C4-2B (cell line): ENCODE measurements at regions not wholly inside any gene's neighbourhood (a gene's known extent, or its start where the extent isn't known, plus 50 kb on each side); places are given as distances from the start of the nearest gene placed in this dataset.

ENCODE experiments used
- H3K27ac ChIP-seq: fragments of 450-650 bp; 2 replicates; pipeline ENCODE4 v1.5.1; 2017
- ZFX ChIP-seq: fragments of 450-650 bp; IDR thresholded peaks from 2 replicates; pipeline ENCODE4 v1.6.1; 2017
- TF ChIP-seq, protein P1 (sequence below): fragments of 450-650 bp; conservative IDR thresholded peaks from 2 replicates; pipeline ENCODE4 v1.5.1; 2017; ENCODE audit warnings: mild to moderate bottlenecking

DNA sequence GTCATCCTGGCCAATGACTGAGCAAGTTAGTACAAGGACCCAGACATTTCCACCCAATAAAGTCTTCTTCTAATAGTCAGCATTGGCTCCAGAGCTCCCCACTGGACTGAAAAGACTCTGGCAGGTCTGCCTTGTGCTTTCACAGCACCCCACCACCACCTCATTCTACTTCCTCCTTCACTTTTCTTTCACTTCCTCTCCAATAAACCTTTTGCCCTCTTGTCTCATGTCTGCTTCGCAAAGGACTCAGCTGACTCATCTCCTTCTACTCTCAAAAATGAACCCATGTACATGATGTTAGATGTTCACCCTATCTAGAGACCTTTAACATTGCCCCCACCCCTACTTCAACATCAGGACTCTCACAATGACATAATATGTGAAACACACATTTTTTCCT is 181.0 kb upstream of the PPP2R3A start:
- H3K27ac ChIP-seq = no peak overlapping the region
- TF ChIP-seq, protein P1, sequence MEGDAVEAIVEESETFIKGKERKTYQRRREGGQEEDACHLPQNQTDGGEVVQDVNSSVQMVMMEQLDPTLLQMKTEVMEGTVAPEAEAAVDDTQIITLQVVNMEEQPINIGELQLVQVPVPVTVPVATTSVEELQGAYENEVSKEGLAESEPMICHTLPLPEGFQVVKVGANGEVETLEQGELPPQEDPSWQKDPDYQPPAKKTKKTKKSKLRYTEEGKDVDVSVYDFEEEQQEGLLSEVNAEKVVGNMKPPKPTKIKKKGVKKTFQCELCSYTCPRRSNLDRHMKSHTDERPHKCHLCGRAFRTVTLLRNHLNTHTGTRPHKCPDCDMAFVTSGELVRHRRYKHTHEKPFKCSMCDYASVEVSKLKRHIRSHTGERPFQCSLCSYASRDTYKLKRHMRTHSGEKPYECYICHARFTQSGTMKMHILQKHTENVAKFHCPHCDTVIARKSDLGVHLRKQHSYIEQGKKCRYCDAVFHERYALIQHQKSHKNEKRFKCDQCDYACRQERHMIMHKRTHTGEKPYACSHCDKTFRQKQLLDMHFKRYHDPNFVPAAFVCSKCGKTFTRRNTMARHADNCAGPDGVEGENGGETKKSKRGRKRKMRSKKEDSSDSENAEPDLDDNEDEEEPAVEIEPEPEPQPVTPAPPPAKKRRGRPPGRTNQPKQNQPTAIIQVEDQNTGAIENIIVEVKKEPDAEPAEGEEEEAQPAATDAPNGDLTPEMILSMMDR = no peak
- TF ChIP-seq ZFX = no peak

DNA sequence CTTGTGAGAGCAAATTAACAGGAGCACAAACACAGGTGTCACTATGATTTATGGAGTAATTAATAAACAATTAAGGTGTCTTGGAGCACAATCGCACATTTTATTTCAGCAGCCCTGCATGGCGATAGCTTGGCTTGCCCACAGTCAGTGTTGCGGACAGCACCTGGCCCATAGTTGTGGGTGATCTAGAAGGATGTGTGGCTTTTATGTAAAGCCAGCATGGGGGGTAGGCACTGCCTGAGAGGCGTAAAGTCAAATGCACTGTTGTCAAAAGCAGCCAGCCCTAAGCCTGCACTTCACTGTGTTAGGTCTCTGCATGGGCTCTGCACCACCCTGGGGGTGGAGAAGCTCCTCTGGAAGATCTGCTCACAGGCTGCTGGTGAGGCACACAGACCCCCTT is 177.4 kb upstream of the PPP2R3A start:
- no peak for TF ChIP-seq ZFX
- TF ChIP-seq, protein P1 = no peak
- no peak overlapping the region for H3K27ac ChIP-seq

DNA sequence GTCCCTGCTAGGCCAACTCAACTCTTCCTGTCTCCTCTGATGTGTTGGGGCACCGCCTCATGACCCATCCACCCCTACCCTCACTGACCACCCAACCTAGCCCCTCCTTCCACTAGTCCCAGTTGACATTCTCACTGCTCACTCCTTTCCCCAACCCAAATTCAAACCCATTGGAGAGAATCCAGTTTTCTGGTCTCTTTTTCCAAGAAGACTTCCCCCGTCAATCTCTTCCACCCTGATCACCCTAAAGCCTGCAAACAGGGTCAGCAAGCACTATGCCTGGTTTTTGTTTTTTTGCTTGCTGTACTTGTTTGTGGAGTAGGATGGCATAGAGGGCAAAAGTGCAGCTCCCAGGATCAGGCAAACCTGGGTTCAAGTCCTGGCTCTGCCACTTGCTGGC is 176.6 kb upstream of the PPP2R3A start:
- TF ChIP-seq, protein P1 = no peak
- no peak for TF ChIP-seq ZFX
- H3K27ac ChIP-seq = no peak overlapping the region

DNA sequence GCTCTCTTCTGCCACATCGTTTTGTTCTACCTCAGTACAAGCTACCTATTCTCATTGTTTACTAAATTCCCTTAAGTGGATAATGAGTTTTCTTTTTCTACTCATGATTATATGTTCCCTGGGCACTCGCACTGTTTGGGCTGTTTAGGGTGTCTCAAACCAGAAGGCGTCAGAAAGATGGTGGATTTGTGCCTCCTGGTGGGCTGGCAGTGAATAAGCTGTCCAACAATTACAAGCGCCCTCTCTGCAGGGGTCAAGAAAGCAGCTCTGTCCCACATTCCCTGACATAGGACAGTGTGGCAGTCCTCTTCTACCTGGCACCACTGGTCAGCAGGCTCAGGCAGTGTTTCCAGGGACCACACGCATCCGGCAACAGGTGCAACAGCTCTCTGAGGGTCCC is 173.4 kb upstream of the PPP2R3A start:
- TF ChIP-seq ZFX = no peak
- TF ChIP-seq, protein P1 = peak; percentile 28
- no peak overlapping the region for H3K27ac ChIP-seq

DNA sequence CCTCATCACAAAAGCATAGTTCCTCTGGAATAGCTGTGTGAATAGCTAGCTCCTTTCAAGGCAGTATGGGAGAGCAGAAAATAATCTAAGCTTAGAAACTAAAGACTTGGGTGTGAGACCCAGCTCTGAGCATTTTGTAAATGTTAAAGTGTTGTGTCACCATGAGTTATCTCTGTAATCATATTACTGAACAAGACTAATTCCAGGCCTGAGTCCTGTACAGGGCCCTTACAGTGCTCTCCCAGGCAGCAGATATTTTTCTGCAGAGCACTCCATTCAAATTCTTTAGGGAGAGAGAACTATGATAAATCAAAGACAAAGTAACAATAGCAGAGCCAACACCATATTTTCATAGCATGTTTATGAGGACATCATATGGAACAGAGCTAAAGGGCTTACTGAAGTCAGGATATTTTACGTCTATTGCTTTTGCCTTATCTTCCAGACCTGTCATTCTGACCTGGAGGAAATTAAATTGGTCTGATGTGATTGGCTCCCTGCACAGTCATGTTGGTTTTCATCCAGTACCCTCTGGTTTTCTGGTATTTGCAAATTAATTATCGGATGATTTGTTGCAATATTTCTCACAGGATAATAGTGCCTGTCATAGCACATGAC is 172.6 kb upstream of the PPP2R3A start:
- no peak overlapping the region for H3K27ac ChIP-seq
- TF ChIP-seq, protein P1 = no peak
- TF ChIP-seq ZFX = no peak

DNA sequence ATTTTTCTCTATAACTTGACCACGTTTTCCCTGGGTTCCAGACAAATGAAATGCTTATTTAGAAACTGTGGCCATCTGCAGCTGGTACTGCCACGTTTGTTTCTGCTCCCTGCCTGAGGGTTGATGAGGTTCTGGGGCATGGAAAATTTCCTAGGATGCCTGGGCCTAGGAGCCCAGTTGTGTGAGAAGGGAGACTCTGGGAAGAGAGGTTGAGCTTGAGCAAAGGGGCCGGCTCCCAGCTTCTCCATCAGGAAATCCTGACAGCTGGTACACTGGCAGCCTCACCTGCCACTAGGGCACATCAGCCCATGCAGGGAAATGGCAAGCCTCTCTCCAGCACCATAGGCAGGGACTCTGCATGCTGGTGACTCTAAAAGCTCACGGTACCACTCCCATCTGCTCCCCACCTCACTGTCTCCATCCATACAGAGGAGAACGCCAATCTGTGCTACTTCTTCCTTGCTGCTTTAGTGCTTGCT is 165.4 kb upstream of the PPP2R3A start:
- no peak for TF ChIP-seq ZFX
- TF ChIP-seq, protein P1 = no peak
- H3K27ac ChIP-seq = no peak overlapping the region

DNA sequence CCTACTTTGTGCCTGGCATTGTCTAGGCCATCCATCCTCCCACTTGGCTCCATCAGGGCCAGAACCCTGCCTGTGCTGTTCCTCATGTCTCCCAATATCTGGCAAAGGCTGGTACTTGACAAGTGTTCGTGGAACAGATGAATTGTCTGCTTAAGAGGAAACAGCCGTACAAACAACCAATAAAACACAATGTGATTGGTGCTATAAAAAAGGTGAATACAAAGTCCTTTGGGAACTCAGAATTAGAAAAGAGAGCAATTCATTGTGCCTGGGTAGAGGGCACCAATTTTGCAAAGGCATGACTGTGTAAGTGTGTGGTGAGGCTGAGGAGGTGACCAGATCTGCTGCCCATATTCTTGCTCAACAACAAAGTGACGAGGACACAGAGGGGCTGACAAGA is 164.5 kb upstream of the PPP2R3A start:
- TF ChIP-seq, protein P1 = no peak
- TF ChIP-seq ZFX = no peak
- no peak overlapping the region for H3K27ac ChIP-seq
